ENCODE measurements at regions not wholly inside any gene's neighbourhood (a gene's known extent, or its start where the extent isn't known, plus 50 kb on each side); places are given as distances from the start of the nearest gene placed in this dataset.

GRCh38 chr2:37425408-37425807 lies 81.0 kb downstream of the QPCT start:
- FAIRE-seq = no peak

GRCh38 chr2:37427241-37427640 lies 82.8 kb downstream of the QPCT start:
- FAIRE-seq = no peak

- no peak for FAIRE-seq
Observed at GRCh38 chr2:37436323-37436722, 91.9 kb downstream of the QPCT start.

GRCh38 chr2:37439131-37439642 lies 94.8 kb downstream of the QPCT start:
- no peak for FAIRE-seq

GRCh38 chr2:37441055-37441454 lies 96.6 kb downstream of the QPCT start:
- FAIRE-seq = no peak

GRCh38 chr2:37443082-37443481 lies 98.7 kb downstream of the QPCT start:
- no peak for FAIRE-seq

- no peak for FAIRE-seq
Observed at GRCh38 chr2:37447446-37447845, 103.0 kb downstream of the QPCT start.

GRCh38 chr2:37448342-37449120 lies 104.1 kb downstream of the QPCT start:
- FAIRE-seq = no peak

- FAIRE-seq = no peak
Observed at GRCh38 chr2:37449761-37450296, 105.4 kb downstream of the QPCT start.

GRCh38 chr2:37453027-37453426 lies 108.6 kb downstream of the QPCT start:
- no peak for FAIRE-seq

GRCh38 chr2:37454851-37455762 lies 110.7 kb downstream of the QPCT start:
- no peak for FAIRE-seq

- no peak for FAIRE-seq
Observed at GRCh38 chr2:37456479-37456878, 112.0 kb downstream of the QPCT start.

GRCh38 chr2:37457401-37457901 lies 113.0 kb downstream of the QPCT start:
- peak; percentile 12 for FAIRE-seq

GRCh38 chr2:37458133-37458532 lies 113.7 kb downstream of the QPCT start:
- FAIRE-seq = no peak

GRCh38 chr2:37459095-37459981 lies 114.9 kb downstream of the QPCT start:
- no peak for FAIRE-seq

GRCh38 chr2:37460896-37461229 lies 116.4 kb downstream of the QPCT start:
- no peak for FAIRE-seq

- FAIRE-seq = no peak
Observed at GRCh38 chr2:37464067-37464466, 119.6 kb downstream of the QPCT start.

GRCh38 chr2:37466533-37467222 lies 122.2 kb downstream of the QPCT start:
- no peak for FAIRE-seq

GRCh38 chr2:37468170-37468569 lies 123.7 kb downstream of the QPCT start:
- FAIRE-seq = no peak

GRCh38 chr2:37469126-37469525 lies 124.7 kb downstream of the QPCT start:
- FAIRE-seq = no peak

- no peak for FAIRE-seq
Observed at GRCh38 chr2:37471104-37471503, 126.7 kb downstream of the QPCT start.

- no peak for FAIRE-seq
Observed at GRCh38 chr2:37471994-37472393, 127.6 kb downstream of the QPCT start.
